22Rv1 (cell line): ENCODE measurements at regions not wholly inside any gene's neighbourhood (a gene's known extent, or its start where the extent isn't known, plus 50 kb on each side); places are given as distances from the start of the nearest gene placed in this dataset.

Experiments used
- ZFX ChIP-seq: fragments of 450-650 bp; IDR thresholded peaks from 2 replicates; pipeline ENCODE4 v1.6.1; 2017; ENCODE audit warnings: antibody characterized with exemption, borderline replicate concordance
- TF ChIP-seq, protein P1 (sequence below): fragments of 450-650 bp; IDR thresholded peaks from 2 replicates; pipeline ENCODE4 v1.5.1; 2017; ENCODE audit warnings: mild to moderate bottlenecking

DNA sequence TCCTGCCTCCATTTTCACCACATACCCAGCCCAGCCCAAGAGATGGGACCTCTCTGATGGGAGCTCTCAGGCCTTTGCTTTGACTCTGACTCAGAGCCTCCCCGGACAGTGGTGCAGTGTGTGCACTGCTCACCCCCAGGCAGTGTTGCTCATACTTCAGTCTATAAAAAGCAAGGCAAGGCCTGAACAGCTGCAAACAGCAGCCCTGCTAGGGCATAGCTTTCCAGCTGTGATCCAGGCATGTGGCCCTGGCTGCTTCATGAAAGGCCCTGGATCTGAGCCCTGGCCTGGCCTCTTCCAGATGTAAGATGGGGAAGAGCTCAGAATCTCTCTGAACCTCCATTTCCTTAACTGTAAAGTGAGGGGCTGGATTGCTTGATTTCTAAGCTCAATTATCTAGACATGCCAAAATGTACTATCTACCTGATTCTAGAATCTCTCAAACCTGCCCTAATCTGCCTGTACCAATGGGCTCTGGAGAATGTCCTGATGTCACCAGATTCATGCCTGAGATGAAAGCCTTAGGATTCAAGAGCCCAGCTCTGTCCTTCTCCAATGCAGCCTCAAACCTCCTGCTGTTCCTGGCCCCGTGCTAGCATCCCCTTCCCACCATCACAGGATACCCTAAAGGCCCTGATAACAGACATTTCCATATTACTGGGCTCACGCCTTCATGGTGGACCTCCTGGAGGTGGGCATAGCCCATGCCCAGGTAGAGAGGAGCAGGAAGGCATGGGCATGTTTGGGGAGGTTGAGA, 206.9 kb downstream of the ARL4C start:
- TF ChIP-seq, protein P1, sequence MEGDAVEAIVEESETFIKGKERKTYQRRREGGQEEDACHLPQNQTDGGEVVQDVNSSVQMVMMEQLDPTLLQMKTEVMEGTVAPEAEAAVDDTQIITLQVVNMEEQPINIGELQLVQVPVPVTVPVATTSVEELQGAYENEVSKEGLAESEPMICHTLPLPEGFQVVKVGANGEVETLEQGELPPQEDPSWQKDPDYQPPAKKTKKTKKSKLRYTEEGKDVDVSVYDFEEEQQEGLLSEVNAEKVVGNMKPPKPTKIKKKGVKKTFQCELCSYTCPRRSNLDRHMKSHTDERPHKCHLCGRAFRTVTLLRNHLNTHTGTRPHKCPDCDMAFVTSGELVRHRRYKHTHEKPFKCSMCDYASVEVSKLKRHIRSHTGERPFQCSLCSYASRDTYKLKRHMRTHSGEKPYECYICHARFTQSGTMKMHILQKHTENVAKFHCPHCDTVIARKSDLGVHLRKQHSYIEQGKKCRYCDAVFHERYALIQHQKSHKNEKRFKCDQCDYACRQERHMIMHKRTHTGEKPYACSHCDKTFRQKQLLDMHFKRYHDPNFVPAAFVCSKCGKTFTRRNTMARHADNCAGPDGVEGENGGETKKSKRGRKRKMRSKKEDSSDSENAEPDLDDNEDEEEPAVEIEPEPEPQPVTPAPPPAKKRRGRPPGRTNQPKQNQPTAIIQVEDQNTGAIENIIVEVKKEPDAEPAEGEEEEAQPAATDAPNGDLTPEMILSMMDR = no peak
- TF ChIP-seq ZFX = no peak
